DND-41 (cell line): ENCODE measurements at regions not wholly inside any gene's neighbourhood (a gene's known extent, or its start where the extent isn't known, plus 50 kb on each side); places are given as distances from the start of the nearest gene placed in this dataset.

ENCODE experiments used
- ATAC-seq: fragments of 200-7000 bp; cut with Tn5 transposase; 3 replicates; pipeline ENCODE4 v1.9.1; 2021; ENCODE audit warnings: low read depth; ENCODE audit not compliant: insufficient read depth
- DNase-seq: peaks from one replicate; pipeline ENCODE4 v3.0.0-alpha.2; 2020
- H2AFZ ChIP-seq: 2 replicates; pipeline ENCODE4 v1.6.0; 2012; ENCODE audit warnings: low read depth, low read length
- H3K27ac ChIP-seq: 2 replicates; pipeline ENCODE4 v1.5.1; 2012; ENCODE audit warnings: low read length, inconsistent platforms
- H3K27me3 ChIP-seq: fragments of 200-600 bp; sonication (generic); 2 replicates; pipeline ENCODE4 v1.6.0; 2012; ENCODE audit warnings: low read length, mild to moderate bottlenecking, inconsistent platforms; ENCODE audit not compliant: insufficient read depth, poor library complexity
- H3K36me3 ChIP-seq: 2 replicates; pipeline ENCODE4 v1.5.1; 2012; ENCODE audit warnings: low read length, inconsistent platforms; ENCODE audit not compliant: insufficient read depth
- H3K4me1 ChIP-seq: 2 replicates; pipeline ENCODE4 v1.5.1; 2012; ENCODE audit warnings: mild to moderate bottlenecking, low read length; ENCODE audit not compliant: insufficient read depth
- H3K4me2 ChIP-seq: 2 replicates; pipeline ENCODE4 v1.6.0; 2012; ENCODE audit warnings: mild to moderate bottlenecking, moderate library complexity, low read length, inconsistent platforms; ENCODE audit not compliant: insufficient read depth
- H3K4me3 ChIP-seq, 2 experiments: fragments of 200-600 bp in 1 of 2; shearing (Covaris generic) in 1 of 2; 2 replicates each; pipeline ENCODE4 v1.5.1; 2012 to 2016; ENCODE audit warnings: inconsistent platforms in 2 of 2, low read length in 2 of 2, mild to moderate bottlenecking in 2 of 2, low read depth in 1 of 2, moderate library complexity in 1 of 2
- H3K79me2 ChIP-seq: 2 replicates; pipeline ENCODE4 v1.6.0; 2012; ENCODE audit warnings: low read length, inconsistent platforms; ENCODE audit not compliant: insufficient read depth
- H3K9ac ChIP-seq: 2 replicates; pipeline ENCODE4 v1.6.0; 2012; ENCODE audit warnings: low read depth, mild to moderate bottlenecking, inconsistent platforms, low read length, moderate library complexity
- H3K9me3 ChIP-seq: 2 replicates; pipeline ENCODE4 v1.5.1; 2012; ENCODE audit warnings: low read length, moderate library complexity, mild to moderate bottlenecking, inconsistent platforms; ENCODE audit not compliant: insufficient read depth, severe bottlenecking
- H4K20me1 ChIP-seq: 2 replicates; pipeline ENCODE4 v1.6.0; 2012; ENCODE audit warnings: low read length; ENCODE audit not compliant: insufficient read depth
- CTCF ChIP-seq: IDR thresholded peaks from 2 replicates; pipeline ENCODE4 v1.5.1; 2012; ENCODE audit warnings: borderline replicate concordance, low read length, moderate library complexity, mild to moderate bottlenecking; ENCODE audit not compliant: poor library complexity, severe bottlenecking; ENCODE audit errors: extremely low read depth
- EZH2 ChIP-seq: IDR thresholded peaks from 3 replicates; pipeline ENCODE4 v1.6.1; 2012; ENCODE audit warnings: borderline replicate concordance, low read depth, mild to moderate bottlenecking, moderate library complexity, low read length, inconsistent platforms; ENCODE audit not compliant: severe bottlenecking

GRCh38 chr2:19690429-19690828, 211.4 kb downstream of the TTC32 start:
- no peaks in the 10 kb centered on the region for H4K20me1 ChIP-seq

GRCh38 chr2:19689646-19690168, 212.1 kb downstream of the TTC32 start:
- no peak overlapping the region for H2AFZ ChIP-seq
- no peaks in the 10 kb centered on the region for H3K79me2 ChIP-seq
- no peaks in the 10 kb centered on the region for H3K36me3 ChIP-seq
- H3K4me2 ChIP-seq = no peak overlapping the region
- no peaks in the 10 kb centered on the region for H3K27me3 ChIP-seq
- H3K27ac ChIP-seq = no peak overlapping the region
- H4K20me1 ChIP-seq = no peaks in the 10 kb centered on the region
- no peak overlapping the region for H3K9ac ChIP-seq
- H3K4me3 ChIP-seq = no peak overlapping the region
- H3K4me1 ChIP-seq = no peaks in the 10 kb centered on the region
- ATAC-seq = no peak
- no peak for DNase-seq
- TF ChIP-seq EZH2 (no peak), CTCF (no peak)
- H3K9me3 ChIP-seq = no peaks in the 10 kb centered on the region

More at GRCh38 chr2:19690429-19690828, 211.4 kb downstream of the TTC32 start:
- Histone ChIP-seq H3K4me1 (no peaks in the 10 kb centered on the region), H3K9ac (no peak overlapping the region), H3K4me2 (no peak overlapping the region), H3K79me2 (no peaks in the 10 kb centered on the region), H3K27ac (no peak overlapping the region), H2AFZ (no peak overlapping the region), H3K36me3 (no peaks in the 10 kb centered on the region), H3K4me3 (no peak overlapping the region), H3K27me3 (no peaks in the 10 kb centered on the region), H3K9me3 (no peaks in the 10 kb centered on the region)
- TF ChIP-seq CTCF (no peak), EZH2 (no peak)
- no peak for ATAC-seq
- DNase-seq = no peak

DNA sequence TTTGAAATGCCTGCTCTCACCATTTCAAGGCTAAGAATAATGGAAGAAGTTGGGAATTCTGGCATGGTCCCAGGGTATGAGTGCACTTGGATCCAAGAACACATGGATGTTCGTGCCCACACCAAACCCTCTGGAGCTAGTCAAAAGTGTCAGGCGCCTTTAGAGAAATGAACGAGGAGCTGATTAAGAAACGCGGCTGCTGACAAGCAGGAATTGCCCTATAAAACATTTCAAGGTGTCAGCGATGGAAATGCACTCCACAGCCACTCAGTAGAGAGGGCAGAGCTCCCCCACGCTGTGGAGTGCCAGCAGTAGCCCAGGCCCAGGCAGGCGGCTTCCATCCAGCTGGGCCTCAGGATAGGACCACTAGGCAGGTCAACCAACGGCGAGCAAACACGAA, 213.7 kb downstream of the TTC32 start:
- H3K9ac ChIP-seq = no peak overlapping the region
- no peak for DNase-seq
- no peak overlapping the region for H3K4me3 ChIP-seq
- H3K36me3 ChIP-seq = no peaks in the 10 kb centered on the region
- no peak overlapping the region for H3K4me2 ChIP-seq
- no peaks in the 10 kb centered on the region for H3K27me3 ChIP-seq
- TF ChIP-seq EZH2 (no peak), CTCF (no peak)
- no peaks in the 10 kb centered on the region for H4K20me1 ChIP-seq
- no peaks in the 10 kb centered on the region for H3K4me1 ChIP-seq
- no peaks in the 10 kb centered on the region for H3K9me3 ChIP-seq
- H3K79me2 ChIP-seq = no peaks in the 10 kb centered on the region
- no peak overlapping the region for H2AFZ ChIP-seq
- no peak for ATAC-seq
- H3K27ac ChIP-seq = no peak overlapping the region
